Panc1 (cell line): ENCODE measurements at regions not wholly inside any gene's neighbourhood (a gene's known extent, or its start where the extent isn't known, plus 50 kb on each side); places are given as distances from the start of the nearest gene placed in this dataset.

ENCODE experiments used
- ATAC-seq: fragments of 200-7000 bp; cut with Tn5 transposase; 2 replicates; pipeline ENCODE4 v1.9.1; 2020; ENCODE audit warnings: mild to moderate bottlenecking, moderate library complexity
- BruUV-seq: library from RNA; stranded (reverse); fragments of 400-500 nt; replicated peaks from 2 replicates; lab custom pipeline; 2021; lab: Mats Ljungman, UMichigan
- CTCF ChIA-PET: fragments of 300-600 bp; sonication (Branson Sonifier 250); formaldehyde crosslinking; loops from one replicate; lab custom pipeline; 2022; ENCODE audit warnings: antibody characterized with exemption; lab: Charles Lee
- POLR2A ChIA-PET: fragments of 300-600 bp; sonication (Branson Sonifier 250); formaldehyde crosslinking; loops from one replicate; lab custom pipeline; 2022; ENCODE audit warnings: antibody characterized with exemption; lab: Charles Lee
- DNase-seq: peaks from one replicate; pipeline ENCODE4 v3.0.0-alpha.2; 2010; ENCODE audit warnings: low read depth, low spot score
- H3K27ac ChIP-seq: 2 replicates; pipeline ENCODE4 v1.5.1; 2011; ENCODE audit warnings: mild to moderate bottlenecking, low read length, inconsistent platforms
- H3K27me3 ChIP-seq: fragments of 200-500 bp; sonication (Bioruptor generic); 2 replicates; pipeline ENCODE4 v1.6.0; 2014; ENCODE audit warnings: low read length, inconsistent platforms; ENCODE audit not compliant: control insufficient read depth, insufficient read depth
- H3K36me3 ChIP-seq: fragments of 200-500 bp; sonication (Bioruptor generic); 2 replicates; pipeline ENCODE4 v1.5.1; 2014; ENCODE audit warnings: inconsistent platforms, mild to moderate bottlenecking, low read length, moderate library complexity; ENCODE audit not compliant: control insufficient read depth, insufficient read depth
- H3K4me1 ChIP-seq: 2 replicates; pipeline ENCODE4 v1.5.1; 2011; ENCODE audit warnings: inconsistent platforms, mild to moderate bottlenecking, low read length, moderate library complexity; ENCODE audit not compliant: control insufficient read depth, insufficient read depth
- H3K4me3 ChIP-seq, 2 experiments: 2 replicates each; pipeline ENCODE4 v1.5.1; 2011 to 2012; ENCODE audit warnings: low read depth in 2 of 2, low read length in 2 of 2, mild to moderate bottlenecking in 2 of 2, inconsistent platforms in 1 of 2, moderate library complexity in 1 of 2
- H3K9me3 ChIP-seq: fragments of 200-500 bp; sonication (Bioruptor generic); 2 replicates; pipeline ENCODE4 v1.5.1; 2014; ENCODE audit warnings: low read depth, mild to moderate bottlenecking, inconsistent platforms, low read length, moderate library complexity; ENCODE audit not compliant: control insufficient read depth, insufficient read depth
- CTCF ChIP-seq: fragments of 450-650 bp; IDR thresholded peaks from 2 replicates; pipeline ENCODE4 v1.5.1; 2017; ENCODE audit warnings: mild to moderate bottlenecking
- POLR2AphosphoS5 ChIP-seq: IDR thresholded peaks from 2 replicates; pipeline ENCODE4 v1.6.1; 2012; ENCODE audit warnings: mild to moderate bottlenecking, low read depth, low read length, moderate library complexity
- REST ChIP-seq, 2 experiments: IDR thresholded peaks; 2 replicates each; pipeline ENCODE4 v1.6.1; 2011 to 2012; ENCODE audit warnings: low read depth in 2 of 2, control low read depth in 1 of 2, low read length in 1 of 2, mild to moderate bottlenecking in 1 of 2, moderate library complexity in 1 of 2; ENCODE audit not compliant: insufficient read depth in 1 of 2
- SIN3A ChIP-seq: IDR thresholded peaks from 2 replicates; pipeline ENCODE4 v1.6.1; 2012; ENCODE audit warnings: low read depth, mild to moderate bottlenecking, low read length, moderate library complexity, borderline replicate concordance; ENCODE audit not compliant: insufficient read depth
- TCF7L2 ChIP-seq: IDR thresholded peaks from 2 replicates; pipeline ENCODE4 v1.6.1; 2011; ENCODE audit warnings: mild to moderate bottlenecking, low read depth, low read length, inconsistent platforms
- in situ Hi-C: cut with HindIII; loops from 2 replicates; pipeline ENCODE4 v1.10.0; 2016; ENCODE audit warnings: low sequenced_read_pairs, low pct_unique_long_range_greater_than_20kb
- intact Hi-C: fragments of 100-400 bp; cut with micrococcal nuclease; formaldehyde crosslinking; loops from one replicate; pipeline ENCODE4 v1.10.0; 2022; ENCODE audit not compliant: unreplicated experiment

- no peaks in the 10 kb centered on the region for H3K27me3 ChIP-seq
- H3K9me3 ChIP-seq, result no peaks in the 10 kb centered on the region
- BruUV-seq, result no TSS peak
- in situ Hi-C loops (no loop called here), intact Hi-C loops (no loop called here)
- DNase-seq (no peak), ATAC-seq (no peak)
- ChIA-PET CTCF (no interaction called here), POLR2A (no interaction called here)
- no peak for TF ChIP-seq POLR2AphosphoS5
- TF ChIP-seq TCF7L2, result no peak
- TF ChIP-seq CTCF, result no peak
- no peak for TF ChIP-seq SIN3A
- TF ChIP-seq REST (IDR thresholded peaks at IDR 0.05; ENCODE audit: insufficient read depth in 1 of 2, low read depth in 2 of 2, low read length in 1 of 2), result no peak
- H3K4me3 ChIP-seq, result no peak overlapping the region
- no peaks in the 10 kb centered on the region for H3K4me1 ChIP-seq
- no peaks in the 10 kb centered on the region for H3K36me3 ChIP-seq
- H3K27ac ChIP-seq, result no peak overlapping the region
Observed at GRCh38 chr3:144034715-144035290, 63.2 kb downstream of the DIPK2A start.

- POLR2A ChIA-PET, result no interaction called here
Observed at GRCh38 chr3:144036498-144036897, 64.9 kb downstream of the DIPK2A start.

GRCh38 chr3:144039661-144040060 is 68.0 kb downstream of the DIPK2A start:
- ATAC-seq (no peak), DNase-seq (no peak)
- no peaks in the 10 kb centered on the region for H3K4me1 ChIP-seq
- BruUV-seq, result no TSS peak
- H3K36me3 ChIP-seq, result no peaks in the 10 kb centered on the region
- H3K27me3 ChIP-seq, result no peaks in the 10 kb centered on the region
- intact Hi-C loops (no loop called here), in situ Hi-C loops (no loop called here)
- no peak overlapping the region for H3K27ac ChIP-seq
- no peak overlapping the region for H3K4me3 ChIP-seq
- POLR2A ChIA-PET, result no interaction called here
- TF ChIP-seq REST (IDR thresholded peaks at IDR 0.05; ENCODE audit: insufficient read depth in 1 of 2, low read depth in 2 of 2, low read length in 1 of 2) (no peak), POLR2AphosphoS5 (no peak), CTCF (no peak), SIN3A (no peak), TCF7L2 (no peak)
- CTCF ChIA-PET, result interaction anchor here (0.7 kb wide), 1 partner anchor 67 kb away, joined by 3 read pairs; no protein-coding TSS in a partner anchor
- H3K9me3 ChIP-seq, result no peaks in the 10 kb centered on the region

More at GRCh38 chr3:144036498-144036897, 64.9 kb downstream of the DIPK2A start:
- Histone ChIP-seq H3K4me3 (no peak overlapping the region), H3K27ac (no peak overlapping the region), H3K27me3 (no peaks in the 10 kb centered on the region), H3K4me1 (no peaks in the 10 kb centered on the region), H3K9me3 (no peaks in the 10 kb centered on the region), H3K36me3 (no peaks in the 10 kb centered on the region)
- no TSS peak for BruUV-seq
- CTCF ChIA-PET, result no interaction called here
- ATAC-seq, result no peak
- in situ Hi-C loops, result no loop called here
- intact Hi-C loops, result no loop called here
- TF ChIP-seq SIN3A (no peak), TCF7L2 (no peak)
- no peak for DNase-seq
